A673 (cell line): ENCODE measurements at regions not wholly inside any gene's neighbourhood (a gene's known extent, or its start where the extent isn't known, plus 50 kb on each side); places are given as distances from the start of the nearest gene placed in this dataset.

Experiments
- BruUV-seq: library from RNA; stranded (reverse); fragments of 400-500 nt; replicated peaks from 2 replicates; lab custom pipeline; 2021; lab: Mats Ljungman, UMichigan
- CTCF ChIA-PET: fragments of 300-600 bp; sonication (Branson Sonifier 250); formaldehyde crosslinking; loops from one replicate; lab custom pipeline; 2022; ENCODE audit warnings: antibody characterized with exemption; lab: Charles Lee
- POLR2A ChIA-PET: fragments of 300-600 bp; sonication (Branson Sonifier 250); formaldehyde crosslinking; loops from one replicate; lab custom pipeline; 2022; ENCODE audit warnings: antibody characterized with exemption; ENCODE audit not compliant: low non-redundant PET; lab: Charles Lee
- DNase-seq: peaks from one replicate; pipeline ENCODE4 v3.0.0-alpha.2; 2015; ENCODE audit warnings: low spot score
- H3K27ac ChIP-seq: fragments of 200-600 bp; sonication (generic); 2 replicates; pipeline ENCODE4 v1.5.1; 2016; ENCODE audit warnings: mixed run types, low read depth, mild to moderate bottlenecking, mixed read lengths, antibody characterized with exemption, low read length; ENCODE audit not compliant: poor library complexity, severe bottlenecking
- H3K27me3 ChIP-seq: fragments of 200-600 bp; sonication (generic); replicated peaks from 2 replicates; pipeline ENCODE4 v1.6.1; 2017; ENCODE audit warnings: mixed run types, low read depth, mild to moderate bottlenecking, mixed read lengths, antibody characterized with exemption, low read length; ENCODE audit not compliant: insufficient read depth, poor library complexity
- H3K36me3 ChIP-seq: fragments of 200-600 bp; sonication (generic); 2 replicates; pipeline ENCODE4 v1.6.1; 2016; ENCODE audit warnings: mixed run types, mild to moderate bottlenecking, mixed read lengths, antibody characterized with exemption, low read length; ENCODE audit not compliant: insufficient read depth, poor library complexity, severe bottlenecking
- H3K4me1 ChIP-seq: fragments of 200-600 bp; sonication (generic); 2 replicates; pipeline ENCODE4 v1.6.1; 2017; ENCODE audit warnings: mixed run types, mild to moderate bottlenecking, mixed read lengths, antibody characterized with exemption, low read length; ENCODE audit not compliant: insufficient read depth, poor library complexity, severe bottlenecking
- H3K4me3 ChIP-seq: fragments of 200-600 bp; sonication (generic); 2 replicates; pipeline ENCODE4 v1.5.1; 2016; ENCODE audit warnings: low read depth, mixed run types, mild to moderate bottlenecking, mixed read lengths, low read length; ENCODE audit not compliant: poor library complexity, severe bottlenecking
- H3K9me3 ChIP-seq: fragments of 200-600 bp; sonication (generic); 2 replicates; pipeline ENCODE4 v1.6.1; 2016; ENCODE audit warnings: mixed run types, low read depth, mild to moderate bottlenecking, mixed read lengths, antibody characterized with exemption, low read length; ENCODE audit not compliant: poor library complexity, severe bottlenecking
- CTCF ChIP-seq: fragments of 300-800, 200-600 bp; sonication (generic); conservative IDR thresholded peaks from 2 replicates; pipeline ENCODE4 v1.5.1; 2017; ENCODE audit warnings: low read depth, mild to moderate bottlenecking, antibody characterized with exemption, low read length, moderate library complexity, mixed read lengths
- EZH2 ChIP-seq: fragments of 200-600 bp; sonication (generic); IDR thresholded peaks from 2 replicates; pipeline ENCODE4 v1.6.1; 2017; ENCODE audit warnings: borderline replicate concordance, low read depth, mild to moderate bottlenecking, mixed read lengths, antibody characterized with exemption, low read length; ENCODE audit not compliant: poor library complexity, severe bottlenecking
- intact Hi-C: fragments of 100-400 bp; cut with micrococcal nuclease; formaldehyde crosslinking; loops from one replicate; pipeline ENCODE4 v1.10.0; 2022; ENCODE audit not compliant: unreplicated experiment

GRCh38 chr10:10865913-10866312 lies 151.8 kb upstream of the CELF2 start:
- no peak for TF ChIP-seq EZH2
- no peak for TF ChIP-seq CTCF
- POLR2A ChIA-PET, result no interaction called here

GRCh38 chr10:10869592-10869991 lies 148.1 kb upstream of the CELF2 start:
- BruUV-seq, result no TSS peak
- Histone ChIP-seq H3K27me3 (peaks cover 45% of the 10 kb centered on the region), H3K9me3 (no peaks in the 10 kb centered on the region), H3K4me1 (no peaks in the 10 kb centered on the region), H3K36me3 (no peaks in the 10 kb centered on the region), H3K4me3 (no peak overlapping the region), H3K27ac (no peak overlapping the region)
- ChIA-PET POLR2A (interaction anchor here (0.6 kb wide), 1 partner anchor 52 kb away, joined by 3 read pairs; no protein-coding TSS in a partner anchor), CTCF (no interaction called here)
- peak; percentile 17 for DNase-seq
- no peak for TF ChIP-seq EZH2
- no peak for TF ChIP-seq CTCF
- intact Hi-C loops, result no loop called here

More at GRCh38 chr10:10865913-10866312, 151.8 kb upstream of the CELF2 start:
- H3K9me3 ChIP-seq, result no peaks in the 10 kb centered on the region
- H3K27me3 ChIP-seq, result peaks cover 9% of the 10 kb centered on the region
- no peak for DNase-seq
- CTCF ChIA-PET, result no interaction called here
- H3K4me3 ChIP-seq, result no peak overlapping the region
- no peak overlapping the region for H3K27ac ChIP-seq
- no peaks in the 10 kb centered on the region for H3K4me1 ChIP-seq
- no TSS peak for BruUV-seq
- intact Hi-C loops, result no loop called here
- no peaks in the 10 kb centered on the region for H3K36me3 ChIP-seq

GRCh38 chr10:10870523-10871241 lies 147.0 kb upstream of the CELF2 start:
- POLR2A ChIA-PET, result no interaction called here
- Histone ChIP-seq H3K27me3 (peaks cover 56% of the 10 kb centered on the region), H3K4me3 (no peak overlapping the region), H3K9me3 (no peaks in the 10 kb centered on the region), H3K27ac (no peak overlapping the region), H3K4me1 (no peaks in the 10 kb centered on the region), H3K36me3 (no peaks in the 10 kb centered on the region)
- TF ChIP-seq EZH2 (no peak), CTCF (no peak)
- CTCF ChIA-PET, result no interaction called here
- peak; percentile 7 for DNase-seq
- intact Hi-C loops, result no loop called here
- no TSS peak for BruUV-seq
